GM19351 (cell line): ENCODE measurements at regions not wholly inside any gene's neighbourhood (a gene's known extent, or its start where the extent isn't known, plus 50 kb on each side); places are given as distances from the start of the nearest gene placed in this dataset.
"Not testable (repeated sequence)": the region's sequence is repeated elsewhere in the genome, so short reads cannot be mapped to it uniquely, and the experiment has no call there.

ENCODE experiments used
- ATAC-seq: cut with Tn5 transposase; IDR thresholded peaks from one replicate; pipeline ENCODE4 v1.9.1; 2021; ENCODE audit warnings: mild to moderate bottlenecking, moderate library complexity; ENCODE audit not compliant: unreplicated experiment

DNA sequence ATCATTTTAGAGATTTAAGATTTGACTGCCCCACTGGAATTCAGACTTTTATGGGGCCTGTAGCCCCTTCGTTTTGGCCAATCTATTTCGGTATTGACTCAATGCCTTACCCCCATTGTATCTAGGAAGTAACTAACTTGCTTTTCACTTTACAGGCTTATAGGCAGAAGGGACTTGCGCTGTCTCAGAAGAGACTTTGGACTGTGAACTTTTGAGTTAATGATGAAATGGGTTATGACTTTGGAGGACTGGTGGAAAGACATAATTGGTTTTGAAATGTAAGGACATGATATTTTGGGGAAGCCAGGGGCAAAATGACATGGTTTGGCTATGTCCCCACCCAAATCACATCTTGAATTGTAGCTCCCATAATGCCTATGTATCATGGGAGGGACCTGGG lies 463.0 kb upstream of the KLHL1 start:
- ATAC-seq = no peak

DNA sequence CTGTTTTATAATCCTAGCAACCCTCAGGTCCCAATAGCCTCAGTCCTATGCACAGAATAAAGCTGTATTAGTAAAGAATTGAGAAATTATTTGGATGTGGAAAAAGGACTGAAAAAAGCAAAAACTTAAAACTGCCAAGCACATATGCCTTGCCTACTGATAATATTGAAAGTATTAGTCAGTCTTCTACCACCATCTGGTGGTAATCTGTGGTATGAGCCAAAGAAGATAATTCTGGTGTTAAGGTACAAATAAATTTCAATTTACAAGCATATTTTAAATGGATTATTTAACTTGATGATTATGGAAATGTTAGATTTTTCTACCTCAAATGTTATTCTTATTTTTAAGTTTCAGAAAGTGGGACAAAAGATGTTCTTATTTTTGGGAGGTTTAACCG lies 460.3 kb upstream of the KLHL1 start:
- ATAC-seq = peak; percentile 89

DNA sequence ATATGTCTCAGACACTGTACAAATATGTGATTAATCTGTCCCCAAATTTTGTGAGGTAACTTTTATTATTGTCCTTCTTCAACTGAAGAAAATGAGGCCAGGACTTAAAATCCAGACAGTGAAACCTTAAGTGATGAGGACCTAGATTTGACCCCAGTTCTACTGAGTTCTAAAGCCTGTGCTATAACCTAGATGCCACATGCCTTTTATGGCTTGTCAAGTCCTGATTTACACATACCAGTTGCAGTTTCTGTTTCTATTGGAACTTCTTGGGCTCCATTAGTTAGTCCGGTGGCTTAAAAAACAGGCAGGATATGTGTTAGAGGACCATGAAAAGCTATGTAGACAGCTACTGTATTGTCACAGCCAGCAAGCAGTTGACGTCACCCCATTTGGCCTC lies 436.5 kb upstream of the KLHL1 start:
- ATAC-seq = no peak

DNA sequence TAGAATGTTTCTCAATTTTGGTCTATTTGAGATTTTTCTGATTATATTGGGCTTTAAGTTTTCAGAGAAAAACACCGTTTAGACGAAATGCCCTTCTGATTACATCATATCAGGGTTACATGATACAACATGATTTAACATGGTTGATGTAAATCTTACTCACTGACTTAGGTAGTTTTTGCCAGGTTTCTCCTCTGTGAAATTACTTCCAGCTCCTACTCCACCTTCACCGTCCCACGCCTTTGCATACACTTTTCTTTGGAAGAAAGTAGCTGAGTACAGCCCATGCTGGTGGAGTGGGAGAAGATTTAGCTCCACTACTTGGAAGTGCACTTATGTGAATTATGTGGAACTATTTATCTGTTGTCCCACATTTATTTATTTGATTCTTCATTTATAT lies 433.2 kb upstream of the KLHL1 start:
- no peak for ATAC-seq

DNA sequence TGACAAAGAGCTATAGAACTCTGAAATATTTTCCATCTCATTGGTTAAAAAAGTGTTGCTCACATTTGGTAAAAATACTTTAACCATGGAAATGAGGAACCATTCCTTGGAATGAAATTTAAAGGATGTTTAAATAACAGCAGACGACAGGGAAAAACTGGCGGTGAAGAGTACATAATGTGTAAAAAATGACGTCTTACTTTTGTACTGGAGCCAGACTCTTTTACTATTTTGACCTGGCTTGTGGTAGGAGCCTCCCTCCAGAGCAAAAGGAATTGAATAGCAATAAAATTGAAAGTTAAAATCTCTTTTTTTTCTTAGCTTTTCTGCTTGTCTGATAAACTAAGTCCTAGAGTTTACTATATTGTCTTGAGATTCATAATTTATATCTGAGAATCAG lies 426.2 kb upstream of the KLHL1 start:
- ATAC-seq = no peak

DNA sequence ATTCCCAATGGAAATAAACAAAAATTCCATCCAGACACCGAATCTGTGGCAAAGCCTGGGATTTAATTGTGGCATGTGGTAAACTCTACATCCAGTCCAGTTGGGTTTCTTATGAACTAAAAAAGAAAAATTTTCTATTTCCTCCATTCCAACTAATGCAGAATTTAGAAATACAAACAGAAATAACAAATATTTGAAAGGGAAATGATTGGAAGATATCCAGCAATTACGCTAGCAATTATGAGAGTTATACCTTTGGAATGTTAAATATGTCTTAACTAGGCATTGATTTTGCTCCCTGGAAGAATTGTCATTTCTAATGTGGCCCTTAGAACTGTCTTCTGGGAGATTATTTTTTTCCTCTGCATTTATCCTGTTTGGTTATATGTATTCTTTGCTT lies 421.4 kb upstream of the KLHL1 start:
- ATAC-seq = no peak

DNA sequence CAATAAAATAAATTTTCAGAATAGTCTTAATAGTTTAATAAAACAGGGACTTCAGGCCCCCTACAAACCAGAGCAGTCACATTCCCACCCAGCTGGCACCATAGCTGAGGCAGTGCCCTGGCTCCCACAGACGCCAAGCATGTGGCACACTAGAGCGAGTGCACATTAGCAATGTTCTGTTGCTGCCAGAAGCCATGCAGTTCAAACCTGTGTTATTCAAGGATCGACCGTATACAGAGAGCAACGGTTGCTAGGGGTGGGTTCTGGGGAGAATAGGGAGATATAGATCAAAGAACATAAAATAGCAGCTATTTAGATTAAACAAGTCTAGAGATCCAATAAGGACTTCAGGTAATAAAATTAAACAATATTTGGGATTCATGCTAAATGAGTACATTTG lies 419.3 kb upstream of the KLHL1 start:
- no peak for ATAC-seq

DNA sequence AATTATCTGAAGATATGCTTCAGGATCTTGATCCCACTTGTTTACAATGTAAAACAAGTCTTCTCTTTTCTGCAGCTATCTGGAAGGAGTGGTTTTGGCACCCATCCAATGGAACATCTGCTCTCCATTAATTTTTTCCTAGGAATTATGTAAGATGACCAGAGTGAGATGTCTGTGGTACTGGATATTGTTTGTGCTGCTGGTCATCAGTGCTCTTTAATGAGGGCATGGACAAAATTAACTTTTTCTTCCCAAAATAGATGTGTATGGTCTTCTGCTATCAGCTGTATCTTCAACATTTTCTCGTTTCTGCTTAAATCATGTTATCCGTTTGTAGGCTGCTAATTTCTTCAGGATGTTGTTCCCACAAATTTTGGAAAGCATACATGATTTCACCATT lies 415.4 kb upstream of the KLHL1 start:
- no peak for ATAC-seq

DNA sequence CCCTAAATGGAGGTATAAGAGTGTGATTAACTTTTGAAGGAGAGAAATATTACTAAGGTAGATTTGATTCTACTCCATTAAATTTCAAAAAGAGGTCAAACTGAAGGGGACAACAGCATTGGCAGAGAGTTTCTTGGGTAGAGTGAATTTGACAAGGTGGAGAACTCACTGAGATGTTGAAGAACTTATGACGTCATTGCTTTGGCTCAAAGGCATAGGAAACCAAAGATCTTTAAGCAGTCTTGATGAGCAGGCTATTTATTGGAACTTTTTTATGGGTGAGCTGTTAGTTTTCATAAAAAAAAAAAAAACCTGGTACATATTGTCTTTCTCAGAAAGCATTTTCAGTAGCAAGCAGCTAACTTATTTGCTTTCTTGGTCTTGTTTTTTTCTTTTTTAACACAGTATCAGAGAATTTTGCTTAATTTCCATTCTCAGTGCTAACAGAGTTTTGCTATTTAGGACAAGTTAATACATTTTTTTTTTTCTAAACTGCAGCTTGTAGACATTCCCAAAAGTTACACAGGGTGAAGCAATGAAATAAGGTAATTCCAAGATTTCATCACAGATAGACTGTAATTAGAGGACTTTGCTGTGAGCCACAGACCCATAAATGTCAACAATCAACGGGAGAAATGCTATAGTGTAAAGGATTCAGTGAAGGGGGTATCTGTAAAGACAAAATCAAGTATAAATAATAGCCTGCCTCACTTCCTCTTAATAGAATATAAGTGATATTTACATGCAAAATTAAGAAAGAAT lies 412.2 kb upstream of the KLHL1 start:
- ATAC-seq = no peak

DNA sequence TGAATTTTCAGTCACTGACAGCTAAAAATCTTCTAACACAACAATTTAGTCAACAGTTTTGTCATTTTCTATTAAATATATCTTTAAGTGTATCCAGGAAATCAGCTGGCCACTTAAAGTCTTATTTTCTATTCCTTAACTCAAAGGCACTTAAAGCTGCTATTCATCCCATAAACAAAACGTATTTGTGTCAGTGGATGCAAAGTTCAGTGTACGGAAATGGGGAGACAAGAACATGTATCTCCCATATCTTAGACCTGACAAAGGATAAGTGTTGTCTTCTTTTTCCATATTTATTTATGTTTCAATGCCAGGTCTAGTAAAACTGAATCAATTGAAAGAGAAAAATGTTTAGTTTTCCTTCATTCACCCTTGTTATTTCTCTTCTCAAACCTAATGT lies 409.8 kb upstream of the KLHL1 start:
- no peak for ATAC-seq

DNA sequence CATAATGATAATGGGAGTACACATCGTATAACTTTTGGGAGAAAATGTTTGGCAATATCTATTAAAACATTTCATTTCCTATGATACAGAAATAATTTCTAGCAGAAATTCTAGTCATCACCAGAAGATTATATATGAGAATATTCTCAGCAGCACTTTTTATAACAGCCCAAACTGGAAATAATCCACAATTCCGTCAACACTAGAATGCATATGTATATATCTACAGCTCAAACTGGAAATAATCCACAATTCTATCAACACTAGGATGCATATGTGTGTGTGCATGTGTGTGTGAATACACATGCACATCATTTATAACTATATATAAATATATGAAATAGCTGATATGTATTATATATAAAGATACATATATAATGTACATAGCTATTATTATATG lies 408.0 kb upstream of the KLHL1 start:
- no peak for ATAC-seq

DNA sequence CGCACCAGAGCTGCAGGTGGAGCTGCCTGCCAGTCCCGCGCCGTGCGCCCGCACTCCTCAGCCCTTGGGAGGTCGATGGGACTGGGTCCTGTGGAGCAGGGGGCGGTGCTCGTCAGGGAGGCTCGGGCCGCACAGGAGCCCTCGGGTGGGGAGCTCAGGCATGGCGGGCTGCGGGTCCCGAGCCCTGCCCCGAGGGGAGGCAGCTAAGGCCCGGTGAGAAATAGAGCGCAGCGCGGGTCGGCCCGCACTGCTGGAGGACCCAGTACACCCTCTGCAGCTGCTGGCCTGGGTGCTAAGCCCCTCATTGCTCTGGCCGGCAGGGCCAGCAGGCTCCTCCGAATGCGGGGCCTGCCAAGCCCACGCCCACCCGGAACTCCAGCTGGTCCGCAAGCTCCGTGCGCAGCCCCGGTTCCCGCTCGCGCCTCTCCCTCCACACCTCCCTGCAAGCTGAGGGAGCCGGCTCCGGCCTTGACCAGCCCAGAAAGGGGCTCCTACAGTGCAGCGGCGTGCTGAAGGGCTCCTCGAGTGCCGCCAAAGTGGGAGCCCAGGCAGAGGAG lies 403.7 kb upstream of the KLHL1 start:
- not testable (repeated sequence) for ATAC-seq

DNA sequence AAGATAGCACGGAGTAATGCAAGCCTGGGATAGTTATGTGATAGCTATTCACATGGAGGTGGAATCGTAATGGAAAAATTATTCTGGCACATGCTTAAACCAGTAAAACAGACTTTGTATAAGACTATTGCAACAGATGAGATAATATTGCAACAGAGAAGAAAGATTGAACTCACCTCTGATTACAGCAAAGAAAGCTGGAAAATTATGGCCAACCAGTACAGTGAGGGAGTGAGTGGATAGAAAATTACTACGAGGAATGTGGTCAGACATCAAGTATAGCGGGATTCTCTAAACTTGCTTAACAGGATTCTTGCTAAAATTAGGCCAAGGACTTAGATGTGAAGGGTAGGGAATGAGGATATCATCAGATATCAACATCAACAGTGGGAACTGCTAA lies 397.6 kb upstream of the KLHL1 start:
- no peak for ATAC-seq

DNA sequence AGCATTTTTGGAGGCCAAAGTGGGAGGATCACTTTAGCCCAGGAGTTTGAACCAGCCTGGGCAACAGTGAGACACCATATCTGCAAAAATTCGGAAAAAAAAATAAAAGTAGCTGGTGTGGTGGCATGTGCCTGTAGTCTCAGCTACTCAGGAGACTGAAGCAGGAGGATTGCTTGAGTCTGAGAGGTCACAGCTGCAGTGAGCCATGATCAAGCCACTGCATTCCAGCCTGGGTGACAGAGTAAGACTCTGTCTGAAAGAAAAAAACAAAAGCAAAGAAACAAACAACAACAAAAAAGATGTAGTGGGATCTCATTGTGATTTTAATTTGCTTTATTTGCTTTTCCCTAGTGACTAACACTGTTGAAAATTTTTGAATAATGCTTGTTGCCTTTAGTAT lies 394.7 kb upstream of the KLHL1 start:
- no peak for ATAC-seq

DNA sequence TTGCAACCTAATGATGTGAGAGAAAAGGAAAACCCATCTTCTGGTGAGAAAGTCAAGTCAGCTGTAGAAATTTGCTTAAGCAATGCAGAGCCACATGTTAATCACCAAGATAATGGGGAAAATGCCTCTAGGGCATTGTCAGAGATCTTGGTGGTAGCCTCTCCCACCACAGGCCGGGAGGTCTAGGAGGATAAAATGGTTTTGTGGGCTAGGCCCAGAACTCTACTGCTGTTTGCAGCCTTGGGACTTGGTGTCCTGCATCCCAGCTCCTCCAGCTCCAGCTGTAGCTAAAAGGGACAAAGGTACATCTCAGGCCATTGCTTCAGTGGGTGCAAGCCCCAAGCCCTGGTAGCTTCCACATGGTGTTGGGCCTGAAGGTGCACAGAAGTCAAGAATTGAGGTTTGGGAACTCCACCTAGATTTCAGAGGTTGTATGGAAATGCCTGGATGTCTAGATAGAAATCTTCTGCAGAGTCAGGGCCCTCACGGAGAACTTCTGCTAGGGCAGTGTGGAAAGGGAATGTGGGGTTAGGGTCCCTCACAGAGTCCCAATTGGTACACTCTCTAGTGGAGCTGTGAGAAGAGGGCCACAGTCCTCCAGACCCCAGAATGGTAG lies 382.2 kb upstream of the KLHL1 start:
- ATAC-seq = no peak

DNA sequence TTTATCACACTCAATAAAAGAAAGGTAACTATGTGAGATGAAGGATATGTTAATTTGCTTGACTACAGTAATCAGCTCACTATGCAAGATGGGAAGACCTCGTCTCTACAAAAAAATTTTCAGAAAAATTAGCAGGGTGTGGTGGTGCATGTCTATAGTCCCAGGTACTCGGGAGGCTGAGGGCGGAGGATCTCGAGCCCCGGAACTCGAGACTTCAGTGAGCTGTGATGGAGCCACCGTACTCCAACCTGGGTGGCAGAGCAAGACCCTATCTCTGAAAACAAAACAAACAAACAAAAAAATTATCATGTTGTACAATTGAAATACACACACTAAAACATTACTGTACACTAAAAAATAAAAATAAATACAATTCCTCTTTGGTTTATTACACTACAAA lies 376.7 kb upstream of the KLHL1 start:
- ATAC-seq = no peak

DNA sequence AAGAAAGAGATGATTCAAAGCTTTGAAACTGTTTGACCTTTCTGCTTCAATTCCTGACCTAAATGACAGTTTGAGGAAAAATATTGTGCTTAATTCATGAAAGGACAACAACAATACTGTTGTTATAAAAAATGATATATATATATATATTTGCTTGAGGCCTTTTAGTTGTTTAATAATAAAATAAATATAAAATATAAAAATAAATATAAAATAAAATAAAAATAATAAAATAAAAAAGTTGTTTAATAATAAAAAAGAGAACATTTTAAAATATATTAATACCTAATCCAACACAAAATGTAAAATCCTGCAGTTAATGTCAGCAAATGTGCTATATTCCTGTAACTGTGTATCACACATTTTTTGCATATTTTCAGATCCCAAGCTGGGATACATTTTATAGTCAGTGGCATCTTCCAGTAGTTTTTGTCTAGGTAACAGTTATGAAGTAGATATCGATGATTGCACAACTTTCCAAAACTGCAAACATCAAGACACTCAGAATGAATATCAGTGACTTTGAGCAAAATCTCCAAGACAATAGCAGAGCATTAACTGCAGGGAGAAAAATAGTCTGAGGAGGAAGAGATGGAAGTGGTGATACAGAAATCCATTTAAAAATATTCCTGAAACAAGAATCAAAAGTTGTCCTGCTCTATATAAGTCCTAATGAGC lies 375.5 kb upstream of the KLHL1 start:
- no peak for ATAC-seq

DNA sequence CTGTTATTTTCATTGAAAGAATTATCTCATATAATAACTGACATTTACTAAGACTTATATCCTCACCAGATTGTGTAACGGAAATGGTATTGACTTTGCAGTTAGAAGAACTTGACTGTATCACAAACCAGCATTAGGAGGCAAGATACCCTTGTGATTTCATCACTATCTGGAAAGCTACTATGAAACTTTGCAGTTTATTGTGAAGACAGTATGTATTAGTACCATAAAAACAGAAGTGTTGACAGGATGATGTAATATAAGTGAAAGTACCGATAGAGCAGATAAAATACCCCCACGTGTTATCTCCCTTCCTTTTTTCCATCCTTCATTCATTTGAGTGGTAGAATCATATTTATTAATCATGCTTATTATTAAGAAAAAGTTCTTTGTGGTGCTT lies 365.7 kb upstream of the KLHL1 start:
- no peak for ATAC-seq

DNA sequence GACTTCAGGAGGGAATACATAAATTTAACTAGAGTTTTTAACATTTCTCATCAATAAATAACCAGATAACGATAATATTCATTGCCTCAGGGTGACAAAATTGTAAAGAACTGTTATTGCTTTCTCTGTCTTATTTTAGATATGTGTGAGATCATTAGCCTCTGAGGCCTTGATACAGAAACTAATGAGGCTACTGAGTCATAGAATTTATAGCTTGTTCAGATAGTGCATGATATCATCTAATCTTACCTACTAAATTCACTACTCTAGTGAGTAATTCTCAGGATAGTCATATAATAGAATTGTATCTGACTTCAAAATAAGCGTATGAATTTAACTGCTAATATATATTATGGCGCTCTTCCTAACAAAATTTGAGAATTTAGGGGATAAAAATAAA lies 360.8 kb upstream of the KLHL1 start:
- ATAC-seq = no peak

DNA sequence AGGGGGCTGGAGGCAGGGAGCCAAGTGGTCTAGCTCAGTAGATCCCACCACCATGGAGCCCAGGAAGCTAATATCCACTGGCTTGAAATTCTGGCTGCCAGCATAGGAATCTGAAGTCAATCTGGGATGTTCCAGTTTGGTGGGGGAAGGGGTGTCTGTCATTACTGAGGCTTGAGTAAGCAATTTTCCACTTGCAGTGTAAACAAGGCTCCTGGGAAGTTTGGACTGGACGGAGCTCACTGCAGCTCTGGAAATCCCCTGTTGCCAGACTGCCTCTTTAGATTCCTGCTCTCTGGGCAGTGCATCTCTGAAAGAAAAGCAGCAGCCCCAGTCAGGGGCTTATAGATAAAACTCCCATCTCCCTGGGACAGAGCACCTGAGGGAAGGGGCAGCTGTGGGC lies 349.2 kb upstream of the KLHL1 start:
- ATAC-seq = no peak

DNA sequence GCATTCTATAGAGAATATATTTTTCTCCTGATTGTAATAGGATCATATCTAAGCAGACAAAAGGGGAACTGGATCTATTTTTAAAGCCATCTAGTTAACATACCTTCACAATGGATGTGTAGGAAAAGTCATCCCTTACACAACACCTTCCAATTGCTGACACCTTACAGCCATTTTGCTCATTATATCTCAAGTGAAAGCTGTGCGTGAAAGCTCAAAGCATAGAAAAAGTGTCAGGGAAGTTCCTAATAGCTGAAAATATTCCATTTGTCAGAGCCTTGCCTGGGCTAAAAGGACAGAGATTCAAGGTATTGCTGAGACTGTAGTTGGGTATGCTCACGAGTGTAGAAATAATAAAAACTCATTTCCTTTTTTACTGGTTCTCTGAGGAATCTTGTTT lies 340.6 kb upstream of the KLHL1 start:
- ATAC-seq = no peak

DNA sequence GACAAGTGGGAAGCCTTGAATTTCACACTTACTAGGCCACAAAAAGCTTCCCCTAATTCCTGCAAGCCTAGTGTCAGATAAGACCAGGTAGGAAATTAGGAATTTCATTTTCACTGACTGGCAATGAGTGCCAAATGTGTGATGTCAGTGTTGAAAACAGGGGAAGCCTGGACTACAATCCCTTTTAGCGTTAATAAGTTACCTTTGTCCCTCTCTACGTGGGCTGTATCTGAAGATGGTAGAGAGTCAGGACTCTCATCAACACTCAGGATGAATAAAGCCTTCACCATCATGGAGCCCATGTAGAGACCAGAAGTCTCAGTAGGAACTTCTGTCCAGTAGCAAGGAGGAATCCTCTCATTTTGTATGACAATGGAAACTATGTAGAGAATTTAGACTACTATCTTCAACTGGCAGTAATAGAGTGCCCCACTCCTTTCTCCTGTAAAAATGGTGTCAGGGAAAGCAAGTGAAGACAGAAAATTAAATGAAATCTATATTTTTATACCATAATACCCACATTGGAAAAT lies 324.1 kb upstream of the KLHL1 start:
- ATAC-seq = no peak
